Spleen (tissue), 11 donors: ENCODE measurements at regions not wholly inside any gene's neighbourhood (a gene's known extent, or its start where the extent isn't known, plus 50 kb on each side); places are given as distances from the start of the nearest gene placed in this dataset.
"Not testable (repeated sequence)": the region's sequence is repeated elsewhere in the genome, so short reads cannot be mapped to it uniquely, and the experiment has no call there.

Experiments used
- DNase-seq: peaks from one replicate; pipeline ENCODE4 v3.0.0-alpha.2; 2020
- H3K27ac ChIP-seq, 8 donors: fragments of 200-600 bp; sonication (generic) in 7 of 8; 1 replicate in 4 of 8; 2 replicates in 4 of 8; pipeline versions ENCODE4 v1.5.0 to v1.8.0; 2016 to 2021; ENCODE audit warnings: inconsistent platforms in 4 of 8, mild to moderate bottlenecking in 4 of 8, moderate library complexity in 1 of 8
- H3K27me3 ChIP-seq, 7 donors: fragments of 200-600 bp; sonication (generic) in 6 of 7; replicated peaks in 1 of 7; 1 replicate in 4 of 7; 2 replicates in 3 of 7; pipeline versions ENCODE4 v1.5.0 to v1.8.0; 2016 to 2021; ENCODE audit warnings: inconsistent platforms in 3 of 7, mild to moderate bottlenecking in 1 of 7
- H3K36me3 ChIP-seq, 6 donors: fragments of 200-600 bp; sonication (generic) in 5 of 6; 1 replicate in 4 of 6; 2 replicates in 2 of 6; pipeline versions ENCODE4 v1.5.0 to v1.8.0; 2016 to 2021; ENCODE audit warnings: inconsistent platforms in 2 of 6
- H3K4me1 ChIP-seq, 6 donors: fragments of 200-600 bp; sonication (generic) in 5 of 6; 1 replicate in 3 of 6; 2 replicates in 3 of 6; pipeline versions ENCODE4 v1.5.0 to v1.8.0; 2016 to 2021; ENCODE audit warnings: inconsistent platforms in 3 of 6
- H3K4me3 ChIP-seq, 8 donors: fragments of 200-600 bp; sonication (generic) in 7 of 8; 1 replicate in 4 of 8; 2 replicates in 4 of 8; pipeline versions ENCODE4 v1.5.0 to v1.8.0; 2016 to 2021; ENCODE audit warnings: inconsistent platforms in 4 of 8, mild to moderate bottlenecking in 4 of 8, moderate library complexity in 2 of 8
- H3K9me3 ChIP-seq, 8 donors: fragments of 200-600 bp; sonication (generic) in 7 of 8; 1 replicate in 4 of 8; 2 replicates in 4 of 8; pipeline versions ENCODE4 v1.5.0 to v1.8.0; 2016 to 2021; ENCODE audit warnings: inconsistent platforms in 4 of 8
- CTCF ChIP-seq, 11 experiments: fragments of 200-600 bp in 7 of 11; fragments of 450-650 bp in 4 of 11; sonication (generic) in 4 of 11; IDR thresholded peaks in 8 of 11; conservative IDR thresholded peaks in 3 of 11; 1 replicate in 7 of 11; 2 replicates in 4 of 11; pipeline versions ENCODE4 v1.4.0 to v1.8.0; 2016 to 2021; ENCODE audit warnings: antibody characterized with exemption in 11 of 11, inconsistent platforms in 4 of 11, mild to moderate bottlenecking in 1 of 11
- POLR2A ChIP-seq, 3 donors: fragments of 450-650 bp; IDR thresholded peaks; one replicate each; pipeline ENCODE4 v1.5.1; 2017; ENCODE audit warnings: antibody characterized with exemption in 3 of 3, mild to moderate bottlenecking in 1 of 3
- POLR2AphosphoS5 ChIP-seq, 3 donors: sonication (generic); formaldehyde crosslinking; IDR thresholded peaks; one replicate each; pipeline ENCODE4 v1.5.1; 2017; ENCODE audit warnings: antibody characterized with exemption in 3 of 3
- WGBS, 5 donors: extraction: QIAGEN DNeasy Blood & Tissue Kit in 3 of 5; methylation state at CpG; one replicate each; pipeline versions ENCODE4 v1.1.5 to v1.1.7; 2013 to 2018; 5-methylcytosine and 5-hydroxymethylcytosine counted together
- intact Hi-C: fragments of 100-400 bp; cut with DNase I; formaldehyde crosslinking; loops from one replicate; pipeline ENCODE4 v1.15.0; 2023; ENCODE audit warnings: low total_unique reads
- donor health status: healthy with polysubstance abuse.
- donor health status: DM: no; HTN: no; CAD: no; lungs with moderate emphysema.
- donor health status: DM: no; HTN: no; CAD: no.
- donor health status: Bipolar disorder and iron deficiency.
- donor health status: healthy.
- donor health status: DM: no; HTN: no; CAD: no.
- donor health status: DM: yes; HTN: yes; CAD: no.

- Histone ChIP-seq H3K27ac (no peak overlapping the region), H3K9me3 (no peaks in the 10 kb centered on the region), H3K36me3 (no peaks in the 10 kb centered on the region), H3K4me1 (peaks cover 0 to 24% (median 7%) of the 10 kb centered on the region in 6 donors), H3K27me3 (peaks cover 0 to 5% (median 0%) of the 10 kb centered on the region in 7 donors), H3K4me3 (no peak overlapping the region)
- intact Hi-C loops, result no loop called here
- WGBS, 5 donors, result 71 to 89% (median 80%) methylated on average over 4 of the region's 4 CpGs
- no peak for TF ChIP-seq POLR2AphosphoS5 (IDR thresholded peaks at IDR 0.05)
- no peak for TF ChIP-seq CTCF (IDR thresholded peaks at IDR 0.05 in 8 of 11, conservative IDR thresholded peaks at IDR 0.05 in 3 of 11)
- TF ChIP-seq POLR2A (IDR thresholded peaks at IDR 0.05), result no peak
- DNase-seq, result no peak
These were observed 169.0 kb upstream of the COPS8 start for GRCh38 chr2:236916651-236917050.

DNA sequence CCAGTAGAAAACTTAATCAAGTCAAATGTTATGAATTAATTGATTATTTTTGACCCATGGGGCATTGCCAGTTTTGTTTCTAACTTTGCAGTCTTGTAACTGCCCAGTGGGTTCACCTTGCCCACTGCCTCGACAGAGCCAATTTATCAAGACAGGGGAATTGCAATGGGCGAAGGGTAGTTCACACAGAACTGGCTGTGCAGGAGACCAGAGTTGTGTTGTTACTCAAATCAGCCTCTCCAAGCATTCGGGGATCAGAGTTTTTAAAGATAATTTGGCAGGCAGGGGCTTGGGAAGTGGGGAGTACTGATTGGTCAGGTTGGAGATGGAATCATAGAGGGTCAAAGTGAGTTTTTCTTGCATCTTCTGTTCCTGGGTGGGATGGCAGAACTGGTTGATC, 168.5 kb upstream of the COPS8 start:
- Histone ChIP-seq H3K4me1 (peaks cover 0 to 24% (median 7%) of the 10 kb centered on the region in 6 donors), H3K27me3 (peaks cover 0 to 4% (median 0%) of the 10 kb centered on the region in 7 donors), H3K36me3 (no peaks in the 10 kb centered on the region), H3K9me3 (no peaks in the 10 kb centered on the region), H3K27ac (no peak overlapping the region), H3K4me3 (no peak overlapping the region)
- no peak for TF ChIP-seq CTCF (IDR thresholded peaks at IDR 0.05 in 8 of 11, conservative IDR thresholded peaks at IDR 0.05 in 3 of 11)
- no peak for TF ChIP-seq POLR2AphosphoS5 (IDR thresholded peaks at IDR 0.05)
- no peak for TF ChIP-seq POLR2A (IDR thresholded peaks at IDR 0.05)
- no peak for DNase-seq
- 89 to 96% (median 93%) methylated on average over 3 of the region's 3 CpGs for WGBS, 5 donors
- intact Hi-C loops, result no loop called here

DNA sequence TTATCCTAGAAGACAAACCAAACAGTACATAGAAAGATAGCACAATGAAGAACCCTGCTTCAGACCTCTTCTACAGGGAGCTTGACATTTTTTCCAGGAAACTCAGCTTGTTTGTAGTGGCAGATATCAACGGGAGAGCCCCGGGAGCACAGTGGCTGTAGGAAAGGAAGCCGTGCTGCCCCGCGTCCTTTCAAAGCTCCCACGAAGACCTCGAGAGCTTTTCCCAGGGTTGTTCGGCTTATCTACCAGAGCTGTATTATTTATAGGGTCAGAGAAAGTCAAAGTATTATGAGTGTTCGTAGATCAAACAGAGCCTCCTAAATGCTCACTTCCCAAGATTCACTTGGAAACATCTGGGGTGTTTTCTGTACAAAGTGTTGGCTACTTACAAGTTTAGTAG, 167.1 kb upstream of the COPS8 start:
- WGBS, 5 donors, result 41 to 49% (median 46%) methylated on average over 6 to 9 of the region's 9 CpGs
- Histone ChIP-seq H3K4me1 (peaks cover 0 to 28% (median 7%) of the 10 kb centered on the region in 6 donors), H3K4me3 (no peak overlapping the region), H3K27ac (peak overlapping the region in 5 of 8 donors; percentile 3 to 49 (median 21)), H3K27me3 (no peaks in the 10 kb centered on the region), H3K9me3 (no peaks in the 10 kb centered on the region), H3K36me3 (no peaks in the 10 kb centered on the region)
- TF ChIP-seq CTCF (IDR thresholded peaks at IDR 0.05 in 8 of 11, conservative IDR thresholded peaks at IDR 0.05 in 3 of 11) (no peak), POLR2A (IDR thresholded peaks at IDR 0.05) (no peak), POLR2AphosphoS5 (IDR thresholded peaks at IDR 0.05) (no peak)
- DNase-seq, result no peak
- intact Hi-C loops, result no loop called here

DNA sequence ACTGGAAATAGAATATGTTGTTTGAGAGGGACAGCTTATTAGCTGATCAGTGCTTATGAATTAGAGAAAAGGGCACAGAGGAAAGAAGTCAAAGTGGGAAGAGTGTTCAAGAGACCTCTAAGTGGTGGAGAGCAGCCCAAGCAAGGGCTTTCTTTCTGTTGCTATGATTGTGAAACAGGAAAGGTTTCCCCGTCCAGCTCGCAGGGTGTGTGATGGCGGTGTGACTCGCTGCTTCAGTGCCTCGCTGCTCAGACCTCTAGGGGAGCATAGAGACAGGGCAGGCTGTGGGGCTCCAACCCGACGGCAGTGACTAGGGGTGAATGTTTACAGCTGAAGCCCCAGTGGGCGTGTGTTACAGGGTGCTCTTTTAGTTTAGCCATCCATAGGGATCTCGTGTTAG, 166.5 kb upstream of the COPS8 start:
- TF ChIP-seq POLR2AphosphoS5 (IDR thresholded peaks at IDR 0.05) (peak in 1 of 3 donors; percentile 8), CTCF (IDR thresholded peaks at IDR 0.05 in 8 of 11, conservative IDR thresholded peaks at IDR 0.05 in 3 of 11) (no peak)
- WGBS, 5 donors, result 52 to 81% (median 63%) methylated on average over 6 to 9 of the region's 9 CpGs
- DNase-seq, result no peak
- H3K36me3 ChIP-seq, result no peaks in the 10 kb centered on the region
- H3K9me3 ChIP-seq, result no peaks in the 10 kb centered on the region
- no peaks in the 10 kb centered on the region for H3K27me3 ChIP-seq
- intact Hi-C loops, result no loop called here
- peaks cover 0 to 28% (median 7%) of the 10 kb centered on the region in 6 donors for H3K4me1 ChIP-seq
- peak overlapping the region in 4 of 8 donors; percentile 15 to 49 (median 25) for H3K27ac ChIP-seq
- H3K4me3 ChIP-seq, result no peak overlapping the region

DNA sequence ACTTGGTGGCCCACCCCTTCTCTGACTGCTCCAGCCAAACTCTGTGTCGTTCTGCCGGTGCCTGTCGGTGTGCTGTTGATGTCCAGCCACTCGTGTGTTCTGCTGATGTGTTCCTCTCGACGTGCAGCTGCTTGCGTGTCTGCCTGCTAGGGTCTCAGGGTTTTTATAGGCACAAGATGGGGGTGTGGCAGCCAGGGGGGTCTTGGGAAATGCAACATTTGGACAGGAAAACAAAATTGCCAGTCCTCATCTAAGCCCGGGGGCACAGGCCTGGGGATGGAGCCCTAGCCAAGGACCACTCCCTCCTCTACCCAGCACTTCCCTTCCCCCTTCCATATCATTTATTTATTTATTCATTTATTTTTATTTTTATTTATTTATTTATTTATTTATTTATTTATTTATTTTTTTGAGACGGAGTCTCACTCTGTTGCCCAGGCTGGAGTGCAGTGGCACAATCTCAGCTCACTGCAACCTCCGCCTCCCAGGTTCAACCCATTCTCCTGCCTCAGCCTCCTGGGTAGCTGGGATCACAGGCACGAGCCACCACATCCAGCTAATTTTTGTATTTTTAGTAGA, 165.8 kb upstream of the COPS8 start:
- intact Hi-C loops, H3K9me3 ChIP-seq, H3K27ac ChIP-seq, H3K36me3 ChIP-seq, H3K27me3 ChIP-seq, H3K4me3 ChIP-seq, DNase-seq: not testable (repeated sequence)
- H3K4me1 ChIP-seq, result peaks cover 0 to 28% (median 7%) of the 10 kb centered on the region in 6 donors
- 93 to 95% (median 94%) methylated on average over 11 of the region's 11 CpGs for WGBS, 5 donors
